GM12874 (cell line): ENCODE measurements at regions not wholly inside any gene's neighbourhood (a gene's known extent, or its start where the extent isn't known, plus 50 kb on each side); places are given as distances from the start of the nearest gene placed in this dataset.

ENCODE experiments used
- TF ChIP-seq, protein P1 (sequence below): IDR thresholded peaks from 2 replicates; pipeline ENCODE4 v1.5.1; 2011; ENCODE audit warnings: low read depth, mild to moderate bottlenecking, control low read depth, low read length, moderate library complexity; ENCODE audit not compliant: insufficient read depth

GRCh38 chr2:225891771-225892170 lies 492.3 kb downstream of the NYAP2 start:
- TF ChIP-seq, protein P1, sequence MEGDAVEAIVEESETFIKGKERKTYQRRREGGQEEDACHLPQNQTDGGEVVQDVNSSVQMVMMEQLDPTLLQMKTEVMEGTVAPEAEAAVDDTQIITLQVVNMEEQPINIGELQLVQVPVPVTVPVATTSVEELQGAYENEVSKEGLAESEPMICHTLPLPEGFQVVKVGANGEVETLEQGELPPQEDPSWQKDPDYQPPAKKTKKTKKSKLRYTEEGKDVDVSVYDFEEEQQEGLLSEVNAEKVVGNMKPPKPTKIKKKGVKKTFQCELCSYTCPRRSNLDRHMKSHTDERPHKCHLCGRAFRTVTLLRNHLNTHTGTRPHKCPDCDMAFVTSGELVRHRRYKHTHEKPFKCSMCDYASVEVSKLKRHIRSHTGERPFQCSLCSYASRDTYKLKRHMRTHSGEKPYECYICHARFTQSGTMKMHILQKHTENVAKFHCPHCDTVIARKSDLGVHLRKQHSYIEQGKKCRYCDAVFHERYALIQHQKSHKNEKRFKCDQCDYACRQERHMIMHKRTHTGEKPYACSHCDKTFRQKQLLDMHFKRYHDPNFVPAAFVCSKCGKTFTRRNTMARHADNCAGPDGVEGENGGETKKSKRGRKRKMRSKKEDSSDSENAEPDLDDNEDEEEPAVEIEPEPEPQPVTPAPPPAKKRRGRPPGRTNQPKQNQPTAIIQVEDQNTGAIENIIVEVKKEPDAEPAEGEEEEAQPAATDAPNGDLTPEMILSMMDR, result no peak

GRCh38 chr2:225891013-225891412 lies 491.5 kb downstream of the NYAP2 start:
- TF ChIP-seq, protein P1, result no peak

DNA sequence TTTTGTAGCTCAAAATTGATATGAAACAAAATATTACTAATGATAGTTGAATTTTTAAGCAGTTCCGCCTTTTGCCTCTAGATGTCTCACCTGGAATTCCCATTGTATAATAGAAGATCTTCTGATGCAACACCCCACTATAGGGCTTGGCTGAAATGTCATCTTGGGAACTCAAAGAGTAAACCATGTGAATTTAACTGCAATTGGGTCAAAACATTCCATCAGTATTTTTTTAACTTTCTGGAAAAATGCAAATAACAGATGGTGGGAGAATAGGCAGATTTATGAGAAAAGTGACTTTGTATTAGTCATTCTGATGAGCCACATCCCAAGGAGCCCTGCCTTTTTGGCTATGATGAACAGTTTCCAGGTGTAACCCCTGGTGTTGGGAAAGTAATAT lies 489.9 kb downstream of the NYAP2 start:
- TF ChIP-seq, protein P1, result peak; percentile 47; the same call in 1 of the 2 replicates

GRCh38 chr2:225867071-225867470 lies 467.6 kb downstream of the NYAP2 start:
- TF ChIP-seq, protein P1, result no peak

GRCh38 chr2:225865468-225865867 lies 466.0 kb downstream of the NYAP2 start:
- TF ChIP-seq, protein P1, result no peak

DNA sequence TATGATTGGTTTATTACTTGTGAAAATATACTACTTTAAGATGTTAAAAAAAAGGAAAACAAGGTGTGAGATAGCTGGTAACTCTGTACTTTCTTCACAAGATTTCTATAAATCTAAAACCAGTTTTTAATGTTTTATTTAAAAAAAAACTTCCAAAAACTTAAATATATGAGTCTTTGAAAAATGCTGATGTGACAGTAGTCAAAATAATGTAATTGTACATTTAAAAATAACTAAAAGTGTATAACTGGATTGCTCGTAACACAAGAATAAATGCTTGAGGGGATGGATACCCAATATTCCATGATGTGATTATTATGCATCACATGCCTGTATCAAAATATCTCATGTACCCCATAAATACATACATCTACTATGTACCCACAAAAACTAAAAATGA lies 464.9 kb downstream of the NYAP2 start:
- TF ChIP-seq, protein P1, result no peak

DNA sequence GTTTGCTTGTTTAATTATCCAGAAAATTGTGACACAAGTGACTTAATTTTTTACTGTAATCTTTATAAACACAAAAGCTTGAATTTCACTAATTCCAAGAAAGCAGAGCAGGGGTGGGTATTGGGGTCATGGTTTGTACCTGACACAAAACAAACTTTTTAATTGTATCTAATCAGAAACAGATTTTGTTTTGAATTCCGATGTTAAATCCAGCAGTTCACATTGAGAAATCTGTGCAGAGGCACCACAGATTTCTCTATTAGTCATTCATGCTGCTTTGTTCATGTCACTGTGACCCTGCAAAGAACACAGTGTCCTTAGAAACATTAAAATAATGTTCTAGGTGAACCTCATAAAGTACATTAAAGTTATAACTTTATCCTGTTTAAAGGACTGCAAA lies 443.4 kb downstream of the NYAP2 start:
- TF ChIP-seq, protein P1, result no peak

- TF ChIP-seq, protein P1, result no peak
These were observed 441.8 kb downstream of the NYAP2 start for GRCh38 chr2:225841314-225841713.
